ENCODE measurements at regions not wholly inside any gene's neighbourhood (a gene's known extent, or its start where the extent isn't known, plus 50 kb on each side); places are given as distances from the start of the nearest gene placed in this dataset.

- Mint-ChIP-seq H3K27ac (no peak overlapping the region), H3K27me3 (peaks cover 4% of the 10 kb centered on the region), H3K36me3 (ENCODE audit: low read depth) (no peaks in the 10 kb centered on the region), H3K4me3 (no peak overlapping the region), H3K9me3 (no peaks in the 10 kb centered on the region), H3K4me1 (ENCODE audit: low read depth) (no peaks in the 10 kb centered on the region)
- no peak for TF ChIP-seq CTCF (IDR thresholded peaks at IDR 0.05)
- ATAC-seq (ENCODE audit: poor library complexity) (no peak), DNase-seq (no peak)
- intact Hi-C loops (cut with DNase I, micrococcal nuclease): no loop called here
- ChIA-PET POLR2A (no interaction called here), CTCF (no interaction called here)
- H3K4me1 ChIP-seq (ENCODE audit: insufficient read depth, low read length): no peaks in the 10 kb centered on the region
- H3K4me3 ChIP-seq (ENCODE audit: low read length): no peak overlapping the region
- no peak overlapping the region for H3K27ac ChIP-seq (ENCODE audit: low read depth in 1 of 2, low read length in 2 of 2)
- H3K9me3 ChIP-seq (ENCODE audit: control insufficient read depth in 1 of 2, insufficient read depth in 1 of 2, low read length in 2 of 2): no peaks in the 10 kb centered on the region
- no peaks in the 10 kb centered on the region for H3K27me3 ChIP-seq (ENCODE audit: control insufficient read depth in 1 of 2, insufficient read depth in 2 of 2, low read length in 2 of 2)
- no peaks in the 10 kb centered on the region for H3K36me3 ChIP-seq (ENCODE audit: insufficient read depth, low read length)
These were observed 127.4 kb downstream of the UBE2U start for GRCh38 chr1:64330839-64331238.

- Histone ChIP-seq H3K4me3 (ENCODE audit: low read length) (no peak overlapping the region), H3K9me3 (ENCODE audit: control insufficient read depth in 1 of 2, insufficient read depth in 1 of 2, low read length in 2 of 2) (no peaks in the 10 kb centered on the region), H3K36me3 (ENCODE audit: insufficient read depth, low read length) (no peaks in the 10 kb centered on the region), H3K4me1 (ENCODE audit: insufficient read depth, low read length) (no peaks in the 10 kb centered on the region), H3K27me3 (ENCODE audit: control insufficient read depth in 1 of 2, insufficient read depth in 2 of 2, low read length in 2 of 2) (no peaks in the 10 kb centered on the region), H3K27ac (ENCODE audit: low read depth in 1 of 2, low read length in 2 of 2) (no peak overlapping the region)
- no peak for ATAC-seq (ENCODE audit: poor library complexity)
- no peak for TF ChIP-seq CTCF (IDR thresholded peaks at IDR 0.05)
- Mint-ChIP-seq H3K27me3 (no peaks in the 10 kb centered on the region), H3K4me3 (no peak overlapping the region), H3K27ac (no peak overlapping the region), H3K36me3 (ENCODE audit: low read depth) (no peaks in the 10 kb centered on the region), H3K4me1 (ENCODE audit: low read depth) (no peaks in the 10 kb centered on the region), H3K9me3 (no peaks in the 10 kb centered on the region)
- POLR2A ChIA-PET: no interaction called here
- intact Hi-C loops (cut with DNase I, micrococcal nuclease): no loop called here
- no peak for DNase-seq
- CTCF ChIA-PET: no interaction called here
These were observed 132.2 kb downstream of the UBE2U start for GRCh38 chr1:64335636-64336035.

- H3K4me3 ChIP-seq (ENCODE audit: low read length): no peak overlapping the region
- Mint-ChIP-seq H3K4me1 (ENCODE audit: low read depth) (no peaks in the 10 kb centered on the region), H3K4me3 (no peak overlapping the region), H3K9me3 (no peaks in the 10 kb centered on the region), H3K27me3 (no peaks in the 10 kb centered on the region), H3K36me3 (ENCODE audit: low read depth) (no peaks in the 10 kb centered on the region), H3K27ac (no peak overlapping the region)
- intact Hi-C loops (cut with DNase I, micrococcal nuclease): no loop called here
- H3K36me3 ChIP-seq (ENCODE audit: insufficient read depth, low read length): no peaks in the 10 kb centered on the region
- POLR2A ChIA-PET: no interaction called here
- CTCF ChIA-PET: no interaction called here
- no peak for DNase-seq
- TF ChIP-seq CTCF (IDR thresholded peaks at IDR 0.05): no peak
- H3K4me1 ChIP-seq (ENCODE audit: insufficient read depth, low read length): no peaks in the 10 kb centered on the region
- no peaks in the 10 kb centered on the region for H3K9me3 ChIP-seq (ENCODE audit: control insufficient read depth in 1 of 2, insufficient read depth in 1 of 2, low read length in 2 of 2)
- H3K27ac ChIP-seq (ENCODE audit: low read depth in 1 of 2, low read length in 2 of 2): no peak overlapping the region
- no peak for ATAC-seq (ENCODE audit: poor library complexity)
- no peaks in the 10 kb centered on the region for H3K27me3 ChIP-seq (ENCODE audit: control insufficient read depth in 1 of 2, insufficient read depth in 2 of 2, low read length in 2 of 2)
These were observed 132.5 kb upstream of the CACHD1 start for GRCh38 chr1:64337475-64337874.
